Caco-2 (cell line): ENCODE measurements at regions not wholly inside any gene's neighbourhood (a gene's known extent, or its start where the extent isn't known, plus 50 kb on each side); places are given as distances from the start of the nearest gene placed in this dataset.

ENCODE experiments used
- BruUV-seq: library from RNA; stranded (reverse); fragments of 400-500 nt; replicated peaks from 2 replicates; lab custom pipeline; 2021; lab: Mats Ljungman, UMichigan
- CTCF ChIA-PET: fragments of 300-600 bp; sonication (Branson Sonifier 250); formaldehyde crosslinking; loops from one replicate; lab custom pipeline; 2022; ENCODE audit warnings: antibody characterized with exemption; lab: Charles Lee
- POLR2A ChIA-PET: fragments of 300-600 bp; sonication (Branson Sonifier 250); formaldehyde crosslinking; loops from one replicate; lab custom pipeline; 2022; ENCODE audit warnings: antibody characterized with exemption; lab: Charles Lee
- DNase-seq, 2 experiments: peaks; one replicate each; pipeline versions ENCODE4 v3.0.0 to v3.0.0-alpha.2; 2020 to 2022
- H3K27me3 ChIP-seq: replicated peaks from 2 replicates; pipeline ENCODE4 v1.6.0; 2011; ENCODE audit warnings: low read length; ENCODE audit not compliant: control insufficient read depth, insufficient read depth
- H3K36me3 ChIP-seq: 2 replicates; pipeline ENCODE4 v1.5.1; 2011; ENCODE audit warnings: low read length; ENCODE audit not compliant: control insufficient read depth, insufficient read depth
- H3K4me1 ChIP-seq: fragments of 250-450 bp; sonication (Bioruptor Pico); 2 replicates; pipeline ENCODE4 v1.5.1; 2020; ENCODE audit warnings: mild to moderate bottlenecking
- H3K4me3 ChIP-seq: 2 replicates; pipeline ENCODE4 v1.5.1; 2011; ENCODE audit warnings: low read depth, mild to moderate bottlenecking, control low read depth, low read length
- H3K9me3 ChIP-seq: fragments of 250-450 bp; sonication (Bioruptor Pico); 2 replicates; pipeline ENCODE4 v1.5.1; 2020; ENCODE audit warnings: mild to moderate bottlenecking, moderate library complexity
- H3K27ac Mint-ChIP-seq: one replicate; pipeline ENCODE4 v1.8.0; 2022; ENCODE audit warnings: mixed read lengths; ENCODE audit not compliant: unreplicated experiment
- H3K27me3 Mint-ChIP-seq: one replicate; pipeline ENCODE4 v1.8.0; 2022; ENCODE audit warnings: mixed read lengths; ENCODE audit not compliant: insufficient read depth, unreplicated experiment
- H3K36me3 Mint-ChIP-seq: one replicate; pipeline ENCODE4 v1.8.0; 2022; ENCODE audit warnings: mild to moderate bottlenecking, mixed read lengths; ENCODE audit not compliant: insufficient read depth, unreplicated experiment
- H3K4me1 Mint-ChIP-seq: one replicate; pipeline ENCODE4 v1.8.0; 2022; ENCODE audit warnings: low read depth, mixed read lengths; ENCODE audit not compliant: unreplicated experiment
- H3K4me3 Mint-ChIP-seq: one replicate; pipeline ENCODE4 v1.8.0; 2022; ENCODE audit warnings: mild to moderate bottlenecking, moderate library complexity, mixed read lengths; ENCODE audit not compliant: unreplicated experiment
- H3K9me3 Mint-ChIP-seq: one replicate; pipeline ENCODE4 v1.8.0; 2022; ENCODE audit warnings: mixed read lengths; ENCODE audit not compliant: unreplicated experiment
- intact Hi-C: fragments of 100-400 bp; cut with micrococcal nuclease; formaldehyde crosslinking; loops from one replicate; pipeline ENCODE4 v1.10.0; 2022; ENCODE audit not compliant: unreplicated experiment
- TF ChIP-seq, protein P1 (sequence below), 2 experiments: fragments of 200-600 bp in 1 of 2; IDR thresholded peaks; 1 replicate in 1 of 2; 2 replicates in 1 of 2; pipeline versions ENCODE4 v1.5.1 to v1.8.0; 2011 to 2022; ENCODE audit warnings: antibody characterized with exemption in 1 of 2, control low read depth in 1 of 2, inconsistent platforms in 1 of 2, low read depth in 1 of 2, low read length in 1 of 2, mild to moderate bottlenecking in 1 of 2, moderate library complexity in 1 of 2; ENCODE audit not compliant: insufficient read depth in 1 of 2, severe bottlenecking in 1 of 2, unreplicated experiment in 1 of 2

DNA sequence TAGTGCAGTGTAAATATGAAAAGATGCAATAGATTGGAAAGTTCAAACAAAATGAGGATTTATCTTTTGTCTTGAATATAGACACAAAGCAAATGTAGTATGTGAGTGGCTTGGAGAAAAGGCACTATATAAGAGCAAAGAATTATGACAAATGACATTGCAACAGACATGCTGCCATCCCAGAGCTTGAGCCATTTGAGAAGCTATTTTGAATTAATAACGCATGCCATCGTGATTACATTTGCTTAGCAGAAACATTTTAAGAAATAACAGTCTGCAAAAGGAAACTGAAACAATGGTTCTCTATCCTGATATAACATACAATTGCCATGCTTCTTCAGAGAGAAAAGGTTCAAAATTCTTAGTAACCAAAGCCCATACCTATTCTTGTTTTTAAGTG, 677.1 kb downstream of the ZEB2 start:
- TF ChIP-seq, protein P1, sequence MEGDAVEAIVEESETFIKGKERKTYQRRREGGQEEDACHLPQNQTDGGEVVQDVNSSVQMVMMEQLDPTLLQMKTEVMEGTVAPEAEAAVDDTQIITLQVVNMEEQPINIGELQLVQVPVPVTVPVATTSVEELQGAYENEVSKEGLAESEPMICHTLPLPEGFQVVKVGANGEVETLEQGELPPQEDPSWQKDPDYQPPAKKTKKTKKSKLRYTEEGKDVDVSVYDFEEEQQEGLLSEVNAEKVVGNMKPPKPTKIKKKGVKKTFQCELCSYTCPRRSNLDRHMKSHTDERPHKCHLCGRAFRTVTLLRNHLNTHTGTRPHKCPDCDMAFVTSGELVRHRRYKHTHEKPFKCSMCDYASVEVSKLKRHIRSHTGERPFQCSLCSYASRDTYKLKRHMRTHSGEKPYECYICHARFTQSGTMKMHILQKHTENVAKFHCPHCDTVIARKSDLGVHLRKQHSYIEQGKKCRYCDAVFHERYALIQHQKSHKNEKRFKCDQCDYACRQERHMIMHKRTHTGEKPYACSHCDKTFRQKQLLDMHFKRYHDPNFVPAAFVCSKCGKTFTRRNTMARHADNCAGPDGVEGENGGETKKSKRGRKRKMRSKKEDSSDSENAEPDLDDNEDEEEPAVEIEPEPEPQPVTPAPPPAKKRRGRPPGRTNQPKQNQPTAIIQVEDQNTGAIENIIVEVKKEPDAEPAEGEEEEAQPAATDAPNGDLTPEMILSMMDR (IDR thresholded peaks at IDR 0.05; ENCODE audit: insufficient read depth in 1 of 2, low read depth in 1 of 2, low read length in 1 of 2, severe bottlenecking in 1 of 2, unreplicated experiment in 1 of 2): no peak
- Mint-ChIP-seq H3K9me3 (no peaks in the 10 kb centered on the region), H3K4me1 (peaks cover 13% of the 10 kb centered on the region), H3K4me3 (no peak overlapping the region), H3K27me3 (no peaks in the 10 kb centered on the region), H3K36me3 (no peaks in the 10 kb centered on the region), H3K27ac (no peak overlapping the region)
- ChIA-PET POLR2A (no interaction called here), CTCF (no interaction called here)
- Histone ChIP-seq H3K4me1 (peaks cover 14% of the 10 kb centered on the region), H3K27me3 (no peaks in the 10 kb centered on the region), H3K36me3 (no peaks in the 10 kb centered on the region), H3K9me3 (0 out of 2 replicates have a peak, but pooled peaks cover 3% of the 10 kb centered on the region), H3K4me3 (no peak overlapping the region)
- intact Hi-C loops: no loop called here
- no peak for DNase-seq
- BruUV-seq: no TSS peak

DNA sequence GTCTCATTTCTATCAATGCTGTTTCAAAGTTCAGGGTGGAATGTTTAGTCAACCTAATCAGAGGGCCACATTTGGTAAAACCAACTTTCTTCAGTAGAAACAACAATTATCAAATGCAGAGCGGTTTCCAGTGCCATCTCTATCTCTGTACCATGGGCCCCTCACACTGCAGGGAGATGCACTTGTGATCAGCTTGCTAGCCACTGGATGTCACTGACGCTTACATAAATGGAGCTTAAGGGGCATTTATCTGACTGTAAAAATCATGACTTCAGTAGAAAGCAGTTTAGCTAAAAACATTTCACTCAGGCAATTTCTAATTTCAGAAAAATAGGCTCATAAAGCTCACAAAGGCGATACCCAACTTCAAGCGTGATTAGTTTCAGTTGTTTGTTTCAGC, 678.0 kb downstream of the ZEB2 start:
- BruUV-seq: no TSS peak
- POLR2A ChIA-PET: no interaction called here
- CTCF ChIA-PET: interaction anchor here (0.8 kb wide), 1 partner anchor 11 kb away, joined by 3 read pairs; no protein-coding TSS in a partner anchor
- Histone ChIP-seq H3K4me1 (peaks cover 14% of the 10 kb centered on the region), H3K27me3 (no peaks in the 10 kb centered on the region), H3K4me3 (no peak overlapping the region), H3K36me3 (no peaks in the 10 kb centered on the region), H3K9me3 (0 out of 2 replicates have a peak, but pooled peaks cover 3% of the 10 kb centered on the region)
- Mint-ChIP-seq H3K4me3 (no peak overlapping the region), H3K4me1 (peaks cover 13% of the 10 kb centered on the region), H3K27me3 (no peaks in the 10 kb centered on the region), H3K36me3 (no peaks in the 10 kb centered on the region), H3K27ac (no peak overlapping the region), H3K9me3 (peaks cover 4% of the 10 kb centered on the region)
- intact Hi-C loops: no loop called here
- no peak for DNase-seq
- TF ChIP-seq, protein P1 (IDR thresholded peaks at IDR 0.05; ENCODE audit: insufficient read depth in 1 of 2, low read depth in 1 of 2, low read length in 1 of 2, severe bottlenecking in 1 of 2, unreplicated experiment in 1 of 2): no peak

DNA sequence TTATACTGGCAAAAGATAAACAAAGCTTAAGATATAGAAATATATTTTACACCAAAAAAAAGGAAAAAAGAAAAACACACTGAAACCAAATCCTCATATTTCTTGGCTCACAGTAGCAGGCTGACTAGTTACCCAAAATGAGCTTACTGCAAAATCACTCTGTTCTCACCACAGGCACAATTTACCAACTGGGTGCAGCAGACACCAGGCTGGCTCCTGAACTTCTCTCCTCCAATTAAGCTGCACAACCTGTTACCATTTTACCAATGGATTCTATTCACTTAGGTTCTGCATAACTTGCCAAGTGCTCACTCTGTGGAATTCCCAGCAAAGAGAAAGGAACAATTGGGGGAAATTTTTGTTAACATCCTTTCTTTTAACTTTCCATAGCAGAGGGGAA, 679.3 kb downstream of the ZEB2 start:
- TF ChIP-seq, protein P1 (IDR thresholded peaks at IDR 0.05; ENCODE audit: insufficient read depth in 1 of 2, low read depth in 1 of 2, low read length in 1 of 2, severe bottlenecking in 1 of 2, unreplicated experiment in 1 of 2): no peak
- intact Hi-C loops: no loop called here
- Histone ChIP-seq H3K4me1 (peaks cover 14% of the 10 kb centered on the region), H3K9me3 (0 out of 2 replicates have a peak, but pooled peaks cover 3% of the 10 kb centered on the region), H3K36me3 (no peaks in the 10 kb centered on the region), H3K4me3 (no peak overlapping the region), H3K27me3 (no peaks in the 10 kb centered on the region)
- Mint-ChIP-seq H3K9me3 (peaks cover 12% of the 10 kb centered on the region), H3K4me1 (peaks cover 13% of the 10 kb centered on the region), H3K27ac (no peak overlapping the region), H3K4me3 (no peak overlapping the region), H3K36me3 (no peaks in the 10 kb centered on the region), H3K27me3 (no peaks in the 10 kb centered on the region)
- ChIA-PET POLR2A (no interaction called here), CTCF (no interaction called here)
- no TSS peak for BruUV-seq
- no peak for DNase-seq
